IPS-20b (cell line): ENCODE measurements at regions not wholly inside any gene's neighbourhood (a gene's known extent, or its start where the extent isn't known, plus 50 kb on each side); places are given as distances from the start of the nearest gene placed in this dataset.

ENCODE experiments used
- H3K27ac ChIP-seq: one replicate; pipeline ENCODE4 v1.5.1; 2013; ENCODE audit warnings: low read length
- H3K27me3 ChIP-seq: 2 replicates; pipeline ENCODE4 v1.6.1; 2013; ENCODE audit warnings: mild to moderate bottlenecking, low read length, inconsistent platforms; ENCODE audit not compliant: insufficient read depth
- H3K36me3 ChIP-seq: 2 replicates; pipeline ENCODE4 v1.6.1; 2013; ENCODE audit warnings: low read depth, mild to moderate bottlenecking, inconsistent platforms, low read length, moderate library complexity; ENCODE audit not compliant: insufficient read depth
- H3K4me1 ChIP-seq: 2 replicates; pipeline ENCODE4 v1.6.1; 2013; ENCODE audit warnings: mild to moderate bottlenecking, control low read depth, inconsistent platforms, low read length, moderate library complexity; ENCODE audit not compliant: insufficient read depth
- H3K4me3 ChIP-seq: 2 replicates; pipeline ENCODE4 v1.5.1; 2013; ENCODE audit warnings: mild to moderate bottlenecking, low read length, inconsistent platforms
- H3K9ac ChIP-seq: 2 replicates; pipeline ENCODE4 v1.6.1; 2013; ENCODE audit warnings: low read depth, mild to moderate bottlenecking, inconsistent platforms, low read length, moderate library complexity
- H3K9me3 ChIP-seq: 2 replicates; pipeline ENCODE4 v1.6.1; 2013; ENCODE audit warnings: mild to moderate bottlenecking, low read depth, low read length, inconsistent platforms; ENCODE audit not compliant: insufficient read depth

DNA sequence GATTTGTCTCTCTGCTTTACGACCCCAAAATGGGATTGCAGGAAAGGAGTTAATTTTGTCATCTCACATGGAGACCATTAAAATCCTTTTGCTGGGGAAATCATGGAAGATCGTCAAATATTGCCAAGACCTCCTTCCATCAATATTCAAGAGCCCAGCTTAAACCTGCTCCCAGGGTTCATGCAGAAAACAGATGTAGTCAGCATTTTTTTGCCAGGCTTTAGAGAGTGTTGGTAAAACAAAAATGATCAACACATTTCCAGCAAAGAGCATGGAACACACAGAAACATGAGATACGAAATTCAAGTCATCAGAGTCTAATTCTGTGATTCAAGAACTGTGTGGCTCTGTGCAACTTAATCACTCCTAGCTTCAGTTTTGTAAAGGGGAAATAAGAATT, 118.0 kb upstream of the ATP10A start:
- H3K4me3 ChIP-seq: no peak overlapping the region
- H3K27me3 ChIP-seq: no peaks in the 10 kb centered on the region
- peaks cover 17% of the 10 kb centered on the region; the same call in 1 of the 2 replicates for H3K4me1 ChIP-seq
- no peak overlapping the region for H3K9ac ChIP-seq
- H3K9me3 ChIP-seq: no peaks in the 10 kb centered on the region
- no peaks in the 10 kb centered on the region for H3K36me3 ChIP-seq
- no peak overlapping the region for H3K27ac ChIP-seq

DNA sequence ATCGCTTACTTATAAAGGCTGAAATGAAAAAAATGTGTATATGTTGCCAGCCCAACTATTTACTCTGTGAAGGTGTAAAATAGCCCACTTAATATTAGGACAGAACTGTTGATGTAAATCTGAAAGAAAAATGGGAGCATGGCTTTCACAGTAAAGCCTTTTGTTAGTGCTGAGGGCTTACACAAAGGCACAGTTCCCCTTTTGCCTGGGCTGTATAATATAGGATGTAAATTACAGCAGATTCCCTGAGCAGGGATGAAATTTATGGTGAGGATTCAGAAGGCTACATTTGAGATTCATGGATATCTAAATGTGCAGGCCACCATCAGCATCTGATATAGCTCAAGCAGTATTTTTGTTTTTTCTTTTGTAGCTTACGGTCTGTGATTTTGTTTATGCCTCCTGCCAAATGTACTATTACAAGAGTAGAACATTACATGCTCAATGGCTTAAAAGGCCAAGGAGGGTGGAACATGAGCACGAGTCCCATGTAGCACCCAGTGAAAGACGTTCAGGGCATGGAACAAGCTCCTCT, 109.1 kb upstream of the ATP10A start:
- H3K9me3 ChIP-seq: no peaks in the 10 kb centered on the region
- no peak overlapping the region for H3K4me3 ChIP-seq
- H3K27ac ChIP-seq: no peak overlapping the region
- H3K27me3 ChIP-seq: no peaks in the 10 kb centered on the region
- no peaks in the 10 kb centered on the region for H3K36me3 ChIP-seq
- no peaks in the 10 kb centered on the region for H3K4me1 ChIP-seq
- H3K9ac ChIP-seq: no peak overlapping the region

DNA sequence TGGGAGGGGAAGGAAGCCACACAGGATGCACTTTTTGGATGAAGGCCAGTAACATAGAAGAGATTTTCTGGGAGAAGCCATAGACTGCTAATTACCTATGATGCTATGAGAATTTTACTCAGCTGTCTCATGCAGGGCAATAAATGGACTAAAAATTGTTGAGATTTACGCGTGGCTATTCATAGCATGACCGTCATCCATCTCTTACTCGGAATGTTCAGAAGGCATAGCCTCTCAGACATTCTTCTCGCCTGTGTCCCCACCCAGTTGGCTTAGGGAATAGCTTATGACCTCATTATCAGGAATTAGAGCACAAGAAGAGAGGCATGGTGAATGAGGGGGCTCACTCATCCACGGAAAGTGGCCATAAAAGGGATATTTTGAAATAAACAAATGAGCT, 107.9 kb upstream of the ATP10A start:
- no peaks in the 10 kb centered on the region for H3K4me1 ChIP-seq
- no peaks in the 10 kb centered on the region for H3K27me3 ChIP-seq
- H3K27ac ChIP-seq: no peak overlapping the region
- no peaks in the 10 kb centered on the region for H3K9me3 ChIP-seq
- no peak overlapping the region for H3K9ac ChIP-seq
- H3K36me3 ChIP-seq: no peaks in the 10 kb centered on the region
- H3K4me3 ChIP-seq: no peak overlapping the region

DNA sequence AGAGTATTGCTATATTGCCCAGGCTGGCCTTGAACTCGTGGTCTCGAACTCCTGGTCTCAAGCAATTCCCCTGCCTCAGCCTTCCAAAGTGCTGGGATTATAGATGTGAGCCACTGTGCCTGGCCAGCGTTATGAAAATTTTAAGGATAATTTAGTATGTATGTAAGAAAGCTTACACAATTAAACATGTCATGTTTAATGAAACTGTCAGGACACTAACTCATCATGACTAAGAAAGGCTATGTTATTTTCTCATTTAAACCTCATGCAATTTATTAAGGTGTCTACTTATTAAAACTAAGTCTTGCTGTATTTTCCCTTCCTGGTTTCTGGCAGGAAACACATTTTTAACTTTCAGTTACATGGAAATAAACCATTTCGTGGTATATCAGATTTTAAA, 106.8 kb upstream of the ATP10A start:
- Histone ChIP-seq H3K27ac (no peak overlapping the region), H3K27me3 (no peaks in the 10 kb centered on the region), H3K9ac (no peak overlapping the region), H3K36me3 (no peaks in the 10 kb centered on the region), H3K4me1 (no peaks in the 10 kb centered on the region; the same call in 1 of the 2 replicates), H3K9me3 (no peaks in the 10 kb centered on the region), H3K4me3 (no peak overlapping the region)

DNA sequence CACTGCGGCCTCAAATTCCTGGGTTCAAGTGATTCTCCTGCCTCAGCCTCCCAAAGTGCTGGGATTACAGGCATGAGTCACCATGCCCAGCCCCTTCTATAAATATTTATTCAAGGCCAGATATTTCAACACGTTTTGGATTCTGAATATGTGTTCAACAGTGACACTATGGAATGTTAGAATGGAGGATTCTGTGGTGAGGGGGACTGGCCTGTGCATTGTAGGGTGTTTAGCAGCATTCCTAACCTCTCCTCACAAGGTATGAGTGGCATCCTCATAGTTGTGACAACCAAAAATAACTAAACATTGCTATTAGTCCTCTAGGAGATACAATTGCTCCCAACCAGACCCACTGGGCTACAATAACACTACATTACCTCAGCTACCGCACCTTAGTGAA, 104.0 kb upstream of the ATP10A start:
- Histone ChIP-seq H3K4me1 (no peaks in the 10 kb centered on the region; the same call in 1 of the 2 replicates), H3K27ac (no peak overlapping the region), H3K27me3 (no peaks in the 10 kb centered on the region), H3K9ac (no peak overlapping the region), H3K36me3 (no peaks in the 10 kb centered on the region), H3K4me3 (no peak overlapping the region), H3K9me3 (no peaks in the 10 kb centered on the region)

DNA sequence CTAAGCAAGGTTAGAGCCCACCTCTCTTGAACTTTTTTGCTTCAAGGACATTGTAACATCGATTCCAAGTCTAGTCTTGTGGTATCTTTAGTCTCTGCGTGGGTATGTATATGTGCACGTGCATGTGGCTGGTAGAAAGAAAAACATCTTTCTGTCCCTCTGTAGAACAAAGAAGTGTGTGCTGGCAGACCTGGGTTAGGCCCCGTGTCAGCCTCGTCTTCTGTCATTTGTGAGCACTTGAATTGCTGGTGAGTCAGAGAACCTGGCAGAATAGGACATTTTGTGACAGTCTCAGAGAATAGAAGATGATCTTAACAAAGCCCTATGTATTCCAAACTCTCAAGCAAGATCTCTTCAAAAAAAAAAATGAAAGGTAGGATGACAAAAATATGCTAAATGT, 102.2 kb upstream of the ATP10A start:
- Histone ChIP-seq H3K4me3 (no peak overlapping the region), H3K27me3 (no peaks in the 10 kb centered on the region), H3K9me3 (no peaks in the 10 kb centered on the region), H3K36me3 (no peaks in the 10 kb centered on the region), H3K9ac (no peak overlapping the region), H3K4me1 (no peaks in the 10 kb centered on the region; the same call in 1 of the 2 replicates), H3K27ac (no peak overlapping the region)

DNA sequence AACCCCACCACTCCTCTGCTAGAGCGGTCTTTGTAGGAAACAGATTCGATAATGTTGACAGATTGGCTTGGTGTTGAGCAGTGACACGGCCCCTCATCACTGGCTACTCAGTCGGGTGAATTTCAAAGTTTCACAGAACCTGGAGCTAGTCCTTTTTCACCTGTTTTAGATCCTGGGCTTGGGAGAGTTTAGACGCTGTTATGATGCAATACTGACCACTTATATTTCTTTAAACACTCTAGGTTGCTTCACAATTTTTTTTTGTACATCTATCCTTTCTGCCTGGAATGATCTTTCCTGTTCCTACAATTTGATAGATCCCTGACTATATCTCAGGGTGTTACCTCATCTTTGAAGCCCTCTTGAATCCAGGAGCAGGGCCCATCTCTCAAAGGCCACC, 97.1 kb upstream of the ATP10A start:
- no peak overlapping the region for H3K27ac ChIP-seq
- H3K9me3 ChIP-seq: no peaks in the 10 kb centered on the region
- no peaks in the 10 kb centered on the region for H3K36me3 ChIP-seq
- H3K9ac ChIP-seq: no peak overlapping the region
- H3K27me3 ChIP-seq: no peaks in the 10 kb centered on the region
- no peaks in the 10 kb centered on the region; the same call in 1 of the 2 replicates for H3K4me1 ChIP-seq
- no peak overlapping the region for H3K4me3 ChIP-seq

DNA sequence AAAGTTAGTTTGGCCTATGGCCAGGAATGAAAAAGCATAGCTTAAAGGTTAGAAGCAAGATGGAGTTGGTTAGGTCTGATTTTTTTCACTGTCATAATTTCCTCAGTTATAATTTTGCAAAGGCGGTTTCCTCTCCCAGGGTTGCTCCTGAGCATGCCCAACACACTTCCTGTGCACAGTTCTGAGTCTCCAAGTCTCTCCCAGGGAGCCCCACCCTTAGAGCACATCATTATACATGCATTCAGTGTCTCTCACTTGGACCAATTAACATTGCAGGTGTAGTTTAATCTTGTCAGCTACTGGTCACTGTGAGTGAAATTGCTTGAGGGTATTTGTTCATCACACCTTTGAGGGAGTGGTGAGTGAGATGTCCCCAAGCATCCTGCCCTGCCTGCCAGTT, 96.0 kb upstream of the ATP10A start:
- Histone ChIP-seq H3K4me1 (no peaks in the 10 kb centered on the region), H3K4me3 (no peak overlapping the region), H3K27ac (no peak overlapping the region), H3K36me3 (no peaks in the 10 kb centered on the region), H3K27me3 (no peaks in the 10 kb centered on the region), H3K9me3 (no peaks in the 10 kb centered on the region), H3K9ac (no peak overlapping the region)

DNA sequence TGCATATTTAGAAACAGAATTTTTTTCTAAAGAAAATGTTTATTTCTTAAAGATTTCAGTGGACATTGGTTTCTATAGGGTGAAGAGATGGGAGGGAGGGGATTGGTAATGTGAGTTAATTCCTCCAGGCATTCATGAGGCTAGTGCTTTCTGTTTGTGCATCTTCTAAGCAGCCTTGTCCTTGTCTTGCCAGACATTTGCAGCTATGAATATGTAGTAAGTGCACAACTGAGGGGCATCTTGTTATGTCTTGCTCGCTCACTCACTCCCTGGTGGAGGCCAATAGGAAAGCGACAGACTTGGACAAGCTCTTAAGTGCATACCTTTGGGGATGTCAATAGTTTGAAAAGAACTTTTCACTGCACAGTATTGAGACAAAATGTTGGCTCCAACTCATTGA, 92.5 kb upstream of the ATP10A start:
- no peaks in the 10 kb centered on the region for H3K4me1 ChIP-seq
- no peaks in the 10 kb centered on the region for H3K27me3 ChIP-seq
- no peak overlapping the region for H3K4me3 ChIP-seq
- H3K9ac ChIP-seq: no peak overlapping the region
- H3K27ac ChIP-seq: no peak overlapping the region
- H3K9me3 ChIP-seq: no peaks in the 10 kb centered on the region
- H3K36me3 ChIP-seq: no peaks in the 10 kb centered on the region

DNA sequence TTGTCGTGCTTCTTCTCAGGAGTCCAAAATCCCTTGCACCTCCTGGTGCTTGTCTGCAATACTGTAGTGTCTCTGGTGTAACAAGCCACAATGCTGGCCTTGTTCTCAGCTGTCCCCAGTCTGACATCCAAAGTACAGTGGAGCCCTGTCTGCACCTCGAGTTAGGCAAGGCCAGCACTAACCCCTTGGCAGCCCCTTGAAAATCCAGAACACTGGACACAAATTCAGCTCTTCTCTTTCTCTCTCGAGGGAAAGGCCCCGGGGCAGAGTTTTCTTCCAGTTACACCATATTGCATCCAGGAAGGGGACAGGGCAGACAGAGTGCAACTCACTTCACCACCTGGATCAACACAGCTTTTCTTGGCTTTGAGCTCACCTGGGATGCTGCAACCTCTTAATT, 91.3 kb upstream of the ATP10A start:
- Histone ChIP-seq H3K27ac (no peak overlapping the region), H3K4me3 (no peak overlapping the region), H3K4me1 (no peaks in the 10 kb centered on the region), H3K36me3 (no peaks in the 10 kb centered on the region), H3K27me3 (no peaks in the 10 kb centered on the region), H3K9me3 (no peaks in the 10 kb centered on the region), H3K9ac (no peak overlapping the region)

DNA sequence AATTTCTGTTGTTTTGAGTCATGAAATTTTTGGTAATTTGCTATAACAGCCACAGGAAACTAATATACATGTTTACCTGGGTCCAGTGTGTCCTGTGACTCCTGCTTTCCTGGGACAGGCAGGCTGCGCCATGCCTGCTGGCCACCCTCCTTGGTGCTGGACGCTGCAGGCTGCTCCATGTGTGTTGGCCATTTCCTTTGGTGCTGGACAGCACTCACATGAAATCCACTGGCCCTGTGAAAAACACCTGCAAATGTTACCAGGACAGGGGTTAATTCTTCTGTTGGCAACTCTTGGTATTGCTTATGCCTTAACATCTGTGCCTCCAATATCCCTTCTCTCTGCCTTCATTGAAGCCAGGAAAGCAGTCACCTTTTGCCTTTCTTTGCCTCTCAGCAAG, 86.9 kb upstream of the ATP10A start:
- H3K4me1 ChIP-seq: peaks cover 8% of the 10 kb centered on the region; the same call in 1 of the 2 replicates
- H3K27me3 ChIP-seq: no peaks in the 10 kb centered on the region
- H3K36me3 ChIP-seq: no peaks in the 10 kb centered on the region
- H3K9me3 ChIP-seq: no peaks in the 10 kb centered on the region
- no peak overlapping the region for H3K27ac ChIP-seq
- H3K9ac ChIP-seq: no peak overlapping the region
- no peak overlapping the region for H3K4me3 ChIP-seq

DNA sequence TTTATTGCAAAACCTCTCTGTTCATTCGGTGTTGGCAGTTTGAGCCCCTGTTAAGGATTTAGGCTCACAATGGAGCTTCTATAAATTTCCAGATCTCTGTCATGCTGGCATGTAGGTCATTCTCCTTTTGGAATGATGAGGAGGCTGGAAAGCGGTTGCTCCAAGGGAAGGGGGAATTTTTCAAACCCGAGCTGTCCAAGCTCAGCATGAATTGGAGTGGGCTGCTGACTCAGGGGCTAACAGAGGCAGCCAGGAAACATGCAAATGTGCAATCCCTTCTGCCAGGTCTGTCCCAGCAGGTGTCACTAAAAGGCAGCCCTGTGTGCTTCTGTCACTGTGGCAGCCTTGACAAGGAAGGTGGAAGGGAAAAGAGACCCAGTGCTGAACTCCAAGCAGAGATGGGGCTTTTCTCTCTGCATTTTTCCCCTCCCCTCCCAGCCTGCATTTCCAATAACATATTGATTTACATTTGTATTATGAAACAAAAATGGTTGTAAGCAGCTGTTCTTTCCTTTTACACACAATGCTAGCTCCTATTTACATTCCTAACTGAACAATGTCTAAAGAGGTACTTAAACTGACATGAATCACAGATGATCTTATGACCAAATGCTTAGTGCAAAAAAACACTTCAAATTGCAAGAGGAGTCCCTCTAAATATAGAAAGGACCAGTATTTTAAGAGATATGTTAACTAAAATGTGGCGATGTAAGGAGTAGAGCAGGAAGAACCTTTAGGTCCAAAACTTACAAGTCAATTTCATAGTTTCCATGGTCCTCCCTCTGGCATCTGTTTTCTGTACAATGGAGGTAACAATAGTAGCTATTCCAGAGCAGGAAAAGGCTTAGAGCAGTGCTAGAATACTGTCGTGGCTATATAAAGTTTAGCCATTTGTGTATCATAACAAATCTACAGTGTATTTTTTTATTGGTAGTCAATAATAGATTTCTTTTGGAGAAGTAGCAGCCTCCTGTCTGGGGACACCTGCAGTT, 84.5 kb upstream of the ATP10A start:
- Histone ChIP-seq H3K4me3 (no peak overlapping the region), H3K27me3 (no peaks in the 10 kb centered on the region), H3K4me1 (peaks cover 8% of the 10 kb centered on the region; the same call in 1 of the 2 replicates), H3K36me3 (no peaks in the 10 kb centered on the region), H3K9ac (no peak overlapping the region; the same call in 1 of the 2 replicates), H3K27ac (no peak overlapping the region), H3K9me3 (no peaks in the 10 kb centered on the region)
